Neural cell (in vitro differentiated cells): ENCODE measurements at regions not wholly inside any gene's neighbourhood (a gene's known extent, or its start where the extent isn't known, plus 50 kb on each side); places are given as distances from the start of the nearest gene placed in this dataset.

Source experiments
- H2AFZ ChIP-seq: fragments of 200-600, 300-800 bp; sonication (generic), shearing (Covaris generic); 2 replicates; pipeline ENCODE4 v1.6.0; 2014; ENCODE audit warnings: low read depth, mild to moderate bottlenecking, antibody characterized with exemption, low read length, moderate library complexity
- H3F3A ChIP-seq: fragments of 200-600 bp; shearing (Covaris generic); 2 replicates; pipeline ENCODE4 v1.6.1; 2016; ENCODE audit warnings: mild to moderate bottlenecking, moderate library complexity, mixed read lengths, antibody characterized with exemption, low read length; ENCODE audit not compliant: insufficient read depth, poor library complexity, severe bottlenecking
- H3K27ac ChIP-seq: fragments of 200-600, 300-800 bp; sonication (generic), shearing (Covaris generic); 2 replicates; pipeline ENCODE4 v1.5.1; 2014; ENCODE audit warnings: mild to moderate bottlenecking, low read length, moderate library complexity
- H3K27me3 ChIP-seq: fragments of 300-800, 200-600 bp; sonication (generic), shearing (Covaris generic); 2 replicates; pipeline ENCODE4 v1.6.0; 2014; ENCODE audit warnings: mild to moderate bottlenecking, low read depth, low read length, moderate library complexity; ENCODE audit not compliant: insufficient read depth
- H3K36me3 ChIP-seq: fragments of 300-800, 200-600 bp; sonication (generic), shearing (Covaris generic); 2 replicates; pipeline ENCODE4 v1.5.1; 2014; ENCODE audit warnings: mild to moderate bottlenecking, antibody characterized with exemption, low read length, moderate library complexity; ENCODE audit not compliant: insufficient read depth
- H3K4me2 ChIP-seq: fragments of 300-800, 200-600 bp; sonication (generic), shearing (Covaris generic); 2 replicates; pipeline ENCODE4 v1.6.0; 2014; ENCODE audit warnings: mild to moderate bottlenecking, low read length
- H3K4me3 ChIP-seq: fragments of 300-800, 200-600 bp; sonication (generic), shearing (Covaris generic); 2 replicates; pipeline ENCODE4 v1.5.1; 2014; ENCODE audit warnings: mild to moderate bottlenecking, low read length, moderate library complexity
- H3K79me2 ChIP-seq: fragments of 200-600 bp; shearing (Covaris generic); replicated peaks from 2 replicates; pipeline ENCODE4 v1.6.0; 2014; ENCODE audit warnings: mild to moderate bottlenecking, low read length, moderate library complexity; ENCODE audit not compliant: insufficient read depth
- H3K9ac ChIP-seq: fragments of 300-800, 200-600 bp; sonication (generic), shearing (Covaris generic); 2 replicates; pipeline ENCODE4 v1.6.1; 2016; ENCODE audit warnings: mild to moderate bottlenecking, low read length, mixed read lengths
- H3K9me2 ChIP-seq: fragments of 200-600 bp; shearing (Covaris generic); 2 replicates; pipeline ENCODE4 v1.6.1; 2016; ENCODE audit warnings: mild to moderate bottlenecking, low read length, mixed read lengths; ENCODE audit not compliant: insufficient read depth
- H3K9me3 ChIP-seq: fragments of 200-600, 300-800 bp; sonication (generic), shearing (Covaris generic); 2 replicates; pipeline ENCODE4 v1.6.1; 2016; ENCODE audit warnings: mild to moderate bottlenecking, mixed run types, low read length, moderate library complexity, mixed read lengths
- H4K20me1 ChIP-seq: fragments of 200-600 bp; shearing (Covaris generic); 2 replicates; pipeline ENCODE4 v1.6.1; 2016; ENCODE audit warnings: mild to moderate bottlenecking, mixed run types; ENCODE audit not compliant: insufficient read depth
- CTCF ChIP-seq: fragments of 450-650 bp; IDR thresholded peaks from 2 replicates; pipeline ENCODE4 v1.5.1; 2014; ENCODE audit warnings: antibody characterized with exemption, mild to moderate bottlenecking, moderate library complexity; ENCODE audit not compliant: poor library complexity, severe bottlenecking
- EP300 ChIP-seq: fragments of 450-650 bp; conservative IDR thresholded peaks from 2 replicates; pipeline ENCODE4 v1.6.1; 2014; ENCODE audit warnings: antibody characterized with exemption, mild to moderate bottlenecking, moderate library complexity; ENCODE audit not compliant: poor library complexity, severe bottlenecking
- EZH2 ChIP-seq: fragments of 200-600, 300-800 bp; shearing (Covaris generic), sonication (generic); IDR thresholded peaks from 2 replicates; pipeline ENCODE4 v1.6.1; 2014; ENCODE audit warnings: antibody characterized with exemption, low read length, borderline replicate concordance, mild to moderate bottlenecking; ENCODE audit not compliant: insufficient read depth, poor library complexity, severe bottlenecking
- MXI1 ChIP-seq: fragments of 450-650 bp; conservative IDR thresholded peaks from 2 replicates; pipeline ENCODE4 v1.6.1; 2014; ENCODE audit warnings: antibody characterized with exemption, mild to moderate bottlenecking; ENCODE audit not compliant: poor library complexity, severe bottlenecking
- POLR2AphosphoS5 ChIP-seq: IDR thresholded peaks from 2 replicates; pipeline ENCODE4 v1.6.1; 2012
- RAD21 ChIP-seq: fragments of 450-650 bp; conservative IDR thresholded peaks from 2 replicates; pipeline ENCODE4 v1.6.1; 2014; ENCODE audit warnings: antibody characterized with exemption, mild to moderate bottlenecking, moderate library complexity
- REST ChIP-seq: IDR thresholded peaks from 2 replicates; pipeline ENCODE4 v1.6.1; 2012; ENCODE audit warnings: borderline replicate concordance
- SMC3 ChIP-seq: fragments of 450-650 bp; conservative IDR thresholded peaks from 2 replicates; pipeline ENCODE4 v1.6.1; 2014; ENCODE audit warnings: antibody characterized with exemption, mild to moderate bottlenecking, moderate library complexity; ENCODE audit not compliant: poor library complexity
- TAF1 ChIP-seq: IDR thresholded peaks from 2 replicates; pipeline ENCODE4 v1.6.1; 2012; ENCODE audit warnings: low read depth

- Histone ChIP-seq H3K79me2 (no peaks in the 10 kb centered on the region), H3K9me3 (no peaks in the 10 kb centered on the region), H3K27ac (no peak overlapping the region), H3F3A (no peaks in the 10 kb centered on the region), H3K4me2 (no peak overlapping the region), H4K20me1 (no peaks in the 10 kb centered on the region), H3K4me3 (no peak overlapping the region), H3K9me2 (no peaks in the 10 kb centered on the region), H2AFZ (no peak overlapping the region), H3K9ac (no peak overlapping the region), H3K27me3 (no peaks in the 10 kb centered on the region), H3K36me3 (no peaks in the 10 kb centered on the region)
- TF ChIP-seq POLR2AphosphoS5 = no peak
- TF ChIP-seq REST = no peak
- TF ChIP-seq RAD21 = no peak
- no peak for TF ChIP-seq EZH2
- no peak for TF ChIP-seq CTCF
- TF ChIP-seq MXI1 = no peak
- TF ChIP-seq TAF1 = no peak
- no peak for TF ChIP-seq SMC3
Measured at GRCh38 chrX:69077895-69078455, 87.3 kb downstream of the PJA1 start.

- Histone ChIP-seq H3K27ac (no peak overlapping the region), H2AFZ (no peak overlapping the region), H3K4me3 (no peak overlapping the region), H4K20me1 (no peaks in the 10 kb centered on the region), H3K9ac (no peak overlapping the region), H3K27me3 (no peaks in the 10 kb centered on the region), H3K9me2 (no peaks in the 10 kb centered on the region), H3K9me3 (no peaks in the 10 kb centered on the region), H3F3A (no peaks in the 10 kb centered on the region), H3K36me3 (no peaks in the 10 kb centered on the region), H3K79me2 (no peaks in the 10 kb centered on the region), H3K4me2 (no peak overlapping the region)
- TF ChIP-seq EP300 = no peak
Measured at GRCh38 chrX:69076088-69076487, 89.2 kb downstream of the PJA1 start.

GRCh38 chrX:69074726-69075125 is 90.5 kb downstream of the PJA1 start:
- Histone ChIP-seq H3K9me3 (no peaks in the 10 kb centered on the region), H3K4me3 (no peak overlapping the region), H3K27me3 (no peaks in the 10 kb centered on the region), H4K20me1 (no peaks in the 10 kb centered on the region), H2AFZ (no peak overlapping the region), H3K9ac (no peak overlapping the region), H3F3A (no peaks in the 10 kb centered on the region), H3K4me2 (no peak overlapping the region), H3K27ac (no peak overlapping the region), H3K79me2 (no peaks in the 10 kb centered on the region), H3K36me3 (no peaks in the 10 kb centered on the region), H3K9me2 (no peaks in the 10 kb centered on the region)
- TF ChIP-seq CTCF (no peak), POLR2AphosphoS5 (no peak), EZH2 (no peak), SMC3 (no peak), TAF1 (no peak), MXI1 (no peak), RAD21 (no peak), EP300 (no peak), REST (no peak)
